K562 (cell line): ENCODE measurements at regions not wholly inside any gene's neighbourhood (a gene's known extent, or its start where the extent isn't known, plus 50 kb on each side); places are given as distances from the start of the nearest gene placed in this dataset.

ENCODE experiments used
- CHD4 ChIP-seq: fragments of 200-600 bp; sonication (generic); IDR thresholded peaks from 3 replicates; pipeline ENCODE4 v1.6.1; 2012; ENCODE audit warnings: low read depth, mild to moderate bottlenecking, mixed read lengths, low read length, inconsistent platforms; ENCODE audit not compliant: insufficient read depth, insufficient replicate concordance, poor library complexity, severe bottlenecking
- CTCF ChIP-seq, 3 experiments: IDR thresholded peaks in 2 of 3; conservative IDR thresholded peaks in 1 of 3; 2 replicates each; pipeline ENCODE4 v1.5.1; 2011 to 2012; ENCODE audit warnings: low read length in 3 of 3, mild to moderate bottlenecking in 3 of 3, control low read depth in 2 of 3, improper control_type of control experiment in 1 of 3, inconsistent platforms in 1 of 3, low read depth in 1 of 3, mixed read lengths in 1 of 3, moderate library complexity in 1 of 3; ENCODE audit not compliant: insufficient read depth in 2 of 3
- HMG20A ChIP-seq: fragments of 450-650 bp; formaldehyde crosslinking; conservative IDR thresholded peaks from 2 replicates; pipeline ENCODE4 v1.4.0; 2020; ENCODE audit warnings: mild to moderate bottlenecking, mixed read lengths
- POLR2A ChIP-seq: fragments of 450-650 bp; conservative IDR thresholded peaks from 2 replicates; pipeline ENCODE4 v1.6.1; 2016
- SIN3A ChIP-seq, 2 experiments: fragments of 150-350 bp in 1 of 2; IDR thresholded peaks; 2 replicates each; pipeline ENCODE4 v1.6.1; 2011 to 2016; ENCODE audit warnings: borderline replicate concordance in 2 of 2, low read depth in 2 of 2, low read length in 2 of 2, mild to moderate bottlenecking in 2 of 2, moderate library complexity in 2 of 2; ENCODE audit not compliant: control insufficient read depth in 1 of 2
- STAT5B ChIP-seq: fragments of 250-450 bp; sonication (Bioruptor Pico); IDR thresholded peaks from 2 replicates; pipeline ENCODE4 v1.8.0; 2021; ENCODE audit warnings: mild to moderate bottlenecking, inconsistent platforms
- ZNF224 ChIP-seq: sonication (generic); formaldehyde crosslinking; IDR thresholded peaks from 2 replicates; pipeline ENCODE4 v1.8.0; 2022; ENCODE audit warnings: mild to moderate bottlenecking, missing genetic modification reagents

GRCh38 chr15:45867281-45867680 is 232.5 kb downstream of the SQOR start:
- TF ChIP-seq CTCF (IDR thresholded peaks at IDR 0.05 in 2 of 3, conservative IDR thresholded peaks at IDR 0.05 in 1 of 3; ENCODE audit: insufficient read depth in 2 of 3, low read depth in 1 of 3, low read length in 3 of 3): no peak
- TF ChIP-seq STAT5B (CRISPR knock-in tag): no peak
- no peak for TF ChIP-seq POLR2A
- TF ChIP-seq SIN3A (IDR thresholded peaks at IDR 0.05; ENCODE audit: borderline replicate concordance in 2 of 2, control insufficient read depth in 1 of 2, low read depth in 2 of 2, low read length in 2 of 2): no peak
- TF ChIP-seq ZNF224 (CRISPR knock-in tag): no peak
- no peak for TF ChIP-seq CHD4
- no peak for TF ChIP-seq HMG20A (CRISPR knock-in tag)
